ENCODE measurements at regions not wholly inside any gene's neighbourhood (a gene's known extent, or its start where the extent isn't known, plus 50 kb on each side); places are given as distances from the start of the nearest gene placed in this dataset.

DNA sequence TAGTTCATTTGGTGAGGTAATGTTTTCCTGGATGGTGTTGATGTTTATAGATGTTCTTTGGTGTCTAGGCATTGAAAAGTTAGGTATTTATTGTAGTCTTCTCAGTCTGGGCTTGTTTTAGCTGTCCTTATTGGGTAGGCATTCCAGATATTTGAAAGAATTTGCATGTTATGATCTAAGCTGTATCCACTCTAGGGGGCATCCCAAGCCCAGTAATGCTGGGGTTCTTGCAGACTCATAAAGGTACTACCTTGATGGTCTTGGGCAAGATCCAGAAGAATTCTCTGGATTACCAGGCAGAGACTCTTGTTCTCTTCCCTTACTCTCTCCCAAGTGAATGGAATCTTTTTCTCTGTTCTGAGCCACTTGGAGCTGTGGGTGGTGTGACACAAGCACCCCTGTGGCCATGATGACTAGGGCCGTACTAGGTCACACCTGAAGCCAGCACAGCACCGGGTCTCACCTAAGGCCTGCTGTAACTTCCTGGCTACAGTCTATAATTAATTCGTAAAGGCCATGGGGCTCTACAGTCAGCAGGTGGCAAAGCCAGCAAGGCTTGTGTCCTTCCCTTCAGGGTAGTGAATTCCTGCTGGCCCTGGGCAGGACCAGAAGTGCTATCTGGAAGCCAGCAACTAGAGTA lies 74.8 kb upstream of the PDE4B start:
- no peak for DNase-seq (ENCODE audit: low read depth)
- TF ChIP-seq, protein P1, sequence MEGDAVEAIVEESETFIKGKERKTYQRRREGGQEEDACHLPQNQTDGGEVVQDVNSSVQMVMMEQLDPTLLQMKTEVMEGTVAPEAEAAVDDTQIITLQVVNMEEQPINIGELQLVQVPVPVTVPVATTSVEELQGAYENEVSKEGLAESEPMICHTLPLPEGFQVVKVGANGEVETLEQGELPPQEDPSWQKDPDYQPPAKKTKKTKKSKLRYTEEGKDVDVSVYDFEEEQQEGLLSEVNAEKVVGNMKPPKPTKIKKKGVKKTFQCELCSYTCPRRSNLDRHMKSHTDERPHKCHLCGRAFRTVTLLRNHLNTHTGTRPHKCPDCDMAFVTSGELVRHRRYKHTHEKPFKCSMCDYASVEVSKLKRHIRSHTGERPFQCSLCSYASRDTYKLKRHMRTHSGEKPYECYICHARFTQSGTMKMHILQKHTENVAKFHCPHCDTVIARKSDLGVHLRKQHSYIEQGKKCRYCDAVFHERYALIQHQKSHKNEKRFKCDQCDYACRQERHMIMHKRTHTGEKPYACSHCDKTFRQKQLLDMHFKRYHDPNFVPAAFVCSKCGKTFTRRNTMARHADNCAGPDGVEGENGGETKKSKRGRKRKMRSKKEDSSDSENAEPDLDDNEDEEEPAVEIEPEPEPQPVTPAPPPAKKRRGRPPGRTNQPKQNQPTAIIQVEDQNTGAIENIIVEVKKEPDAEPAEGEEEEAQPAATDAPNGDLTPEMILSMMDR (conservative IDR thresholded peaks at IDR 0.05; ENCODE audit: low read depth, low read length), result peak; percentile 34
- no peak overlapping the region for H3K4me3 ChIP-seq (ENCODE audit: low read depth, low read length)

DNA sequence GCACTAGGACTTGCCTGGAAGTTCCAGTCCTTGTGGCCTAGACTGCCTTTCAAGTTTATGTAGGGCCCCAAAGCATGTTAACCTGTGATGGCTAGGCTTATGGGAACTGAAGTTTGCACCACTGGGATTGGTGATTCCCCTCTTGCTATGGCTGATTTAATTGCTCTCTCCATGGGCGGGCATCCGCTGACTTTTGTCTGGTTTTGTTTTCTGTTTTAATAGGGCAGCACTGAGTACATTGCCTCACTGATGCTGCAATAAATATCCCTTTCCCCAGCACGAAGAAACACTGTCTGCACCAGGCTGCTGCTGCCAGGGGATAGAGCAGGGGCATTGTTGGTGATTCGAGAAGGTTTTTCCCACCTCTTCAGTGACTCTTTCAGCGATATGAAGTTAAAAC lies 73.3 kb upstream of the PDE4B start:
- TF ChIP-seq, protein P1 (conservative IDR thresholded peaks at IDR 0.05; ENCODE audit: low read depth, low read length), result no peak
- H3K4me3 ChIP-seq (ENCODE audit: low read depth, low read length), result no peak overlapping the region
- DNase-seq (ENCODE audit: low read depth), result no peak

DNA sequence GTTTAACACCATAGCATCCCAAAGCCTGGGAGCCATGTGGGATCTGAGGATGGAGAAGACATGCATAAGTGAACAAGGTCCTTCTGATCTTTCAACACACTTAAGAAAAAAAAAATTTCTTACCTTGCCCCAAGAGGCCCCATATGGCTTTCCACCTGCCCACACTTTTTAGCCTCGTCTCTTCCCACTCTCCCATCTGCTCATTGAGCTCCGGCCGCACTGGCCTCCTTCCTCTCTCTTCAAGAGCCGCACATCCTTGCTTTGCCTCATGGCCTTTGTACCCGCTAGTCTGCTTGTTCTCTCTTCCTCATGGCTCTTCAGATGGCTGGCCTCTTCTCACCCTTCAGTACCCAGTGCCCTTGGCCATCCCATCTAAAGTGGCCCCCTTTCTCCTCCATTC lies 70.2 kb upstream of the PDE4B start:
- TF ChIP-seq, protein P1 (conservative IDR thresholded peaks at IDR 0.05; ENCODE audit: low read depth, low read length), result no peak
- no peak for DNase-seq (ENCODE audit: low read depth)
- no peak overlapping the region for H3K4me3 ChIP-seq (ENCODE audit: low read depth, low read length)

DNA sequence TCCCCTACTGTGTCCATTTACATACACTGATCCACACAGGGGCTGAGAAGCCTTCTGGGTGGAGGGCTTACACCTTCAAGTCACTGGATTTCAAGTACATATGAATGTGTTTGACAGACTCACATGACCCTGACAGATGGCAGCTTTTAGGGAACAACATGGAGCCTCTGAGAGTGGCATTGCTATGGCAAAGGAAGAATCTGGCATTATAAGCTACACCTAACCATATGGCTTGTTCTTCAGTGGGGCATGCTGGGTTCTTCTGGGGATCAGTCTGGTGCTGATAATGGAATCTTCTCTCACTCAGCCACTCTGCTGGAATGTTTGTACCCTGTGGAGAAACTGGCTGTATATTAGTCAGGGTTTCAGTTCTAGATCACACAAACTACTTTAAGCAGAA lies 68.5 kb upstream of the PDE4B start:
- TF ChIP-seq, protein P1 (conservative IDR thresholded peaks at IDR 0.05; ENCODE audit: low read depth, low read length), result no peak
- H3K4me3 ChIP-seq (ENCODE audit: low read depth, low read length), result no peak overlapping the region
- no peak for DNase-seq (ENCODE audit: low read depth)

DNA sequence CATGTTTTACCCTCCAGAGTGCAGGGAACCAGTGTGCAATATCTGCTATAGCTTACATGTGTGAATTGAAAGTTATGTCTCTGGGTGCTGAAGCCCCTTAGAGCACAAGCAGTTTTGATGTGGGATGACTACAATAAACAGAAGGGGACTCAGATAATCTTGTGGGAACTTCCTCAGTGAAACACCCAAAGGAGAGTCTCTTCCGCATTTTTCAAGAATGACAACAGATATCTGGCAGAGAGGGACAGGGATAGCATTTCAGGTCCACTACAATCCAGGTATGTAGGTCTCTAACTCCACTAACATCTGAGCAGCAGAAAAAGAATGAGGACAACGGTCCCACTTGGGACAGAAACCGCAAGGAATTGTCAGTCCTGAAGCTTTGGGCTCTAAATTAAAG lies 67.6 kb upstream of the PDE4B start:
- TF ChIP-seq, protein P1 (conservative IDR thresholded peaks at IDR 0.05; ENCODE audit: low read depth, low read length), result no peak
- no peak for DNase-seq (ENCODE audit: low read depth)
- no peak overlapping the region for H3K4me3 ChIP-seq (ENCODE audit: low read depth, low read length)

DNA sequence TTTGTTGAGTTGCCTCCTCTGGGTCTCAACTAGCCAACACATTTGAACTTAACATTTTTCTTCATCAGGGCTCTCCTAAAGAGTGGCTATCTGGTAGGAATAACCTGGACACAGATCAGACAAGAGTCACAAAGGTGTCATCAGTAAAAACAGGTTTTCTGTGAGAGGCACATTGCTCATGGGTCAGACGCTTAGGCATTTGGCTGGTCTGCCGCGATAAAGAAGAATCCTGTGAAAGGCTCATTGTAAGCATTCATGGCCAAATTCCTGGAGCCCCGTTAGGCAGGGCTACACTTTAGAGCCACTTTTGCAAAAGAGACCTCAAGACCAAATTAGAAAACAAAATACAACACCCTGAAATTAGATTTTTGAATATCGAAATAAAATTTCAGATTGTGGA lies 64.2 kb upstream of the PDE4B start:
- H3K4me3 ChIP-seq (ENCODE audit: low read depth, low read length), result no peak overlapping the region
- DNase-seq (ENCODE audit: low read depth), result no peak
- TF ChIP-seq, protein P1 (conservative IDR thresholded peaks at IDR 0.05; ENCODE audit: low read depth, low read length), result no peak

DNA sequence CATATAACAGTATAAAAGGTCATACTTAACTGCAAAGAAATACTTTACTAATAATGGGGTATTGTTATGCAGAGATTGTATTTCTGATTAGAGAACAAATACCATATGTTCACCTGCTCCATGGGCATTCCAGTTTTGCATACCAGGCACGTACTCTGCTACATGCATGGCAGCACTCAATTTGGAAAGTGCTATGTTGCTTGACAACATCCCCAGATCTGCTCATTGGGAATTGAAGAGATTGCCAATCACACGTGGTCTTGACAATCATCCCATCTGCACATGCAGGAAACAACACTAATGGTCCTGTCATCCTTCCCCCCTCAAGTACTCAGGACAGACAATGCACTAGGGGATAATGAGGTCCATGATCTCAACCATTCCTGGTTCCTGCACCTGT lies 63.4 kb upstream of the PDE4B start:
- no peak overlapping the region for H3K4me3 ChIP-seq (ENCODE audit: low read depth, low read length)
- TF ChIP-seq, protein P1 (conservative IDR thresholded peaks at IDR 0.05; ENCODE audit: low read depth, low read length), result no peak

More for the DNA sequence above, 63.4 kb upstream of the PDE4B start:
- no peak for DNase-seq (ENCODE audit: low read depth)

All from epithelial cell of proximal tubule (primary cell).